ENCODE measurements at regions not wholly inside any gene's neighbourhood (a gene's known extent, or its start where the extent isn't known, plus 50 kb on each side); places are given as distances from the start of the nearest gene placed in this dataset.

GRCh38 chrX:97843200-97843811 lies 959.6 kb downstream of the RPA4 start:
- RAD21 ChIA-PET (ENCODE audit: low non-redundant PET in 1 of 2, low total read pairs in 2 of 2, uncharacterized antibody in 2 of 2, unreplicated experiment in 2 of 2): no interaction called here
- Histone ChIP-seq H3K9me3 (ENCODE audit: control insufficient read depth in 1 of 2, insufficient read depth in 1 of 2, low read depth in 1 of 2, low read length in 2 of 2) (no peaks in the 10 kb centered on the region), H3K9me2 (ENCODE audit: insufficient read depth) (no peaks in the 10 kb centered on the region), H3K9ac (ENCODE audit: low read length) (no peak overlapping the region), H3K4me3 (replicated peaks in 1 of 2; ENCODE audit: low read depth in 1 of 2, low read length in 2 of 2) (no peak overlapping the region), H3K27me3 (ENCODE audit: insufficient read depth, low read length) (no peaks in the 10 kb centered on the region), H3K27ac (ENCODE audit: low read depth, low read length) (no peak overlapping the region), H4K20me1 (ENCODE audit: insufficient read depth) (no peaks in the 10 kb centered on the region), H3K4me2 (ENCODE audit: low read length) (no peak overlapping the region), H3K79me2 (ENCODE audit: insufficient read depth, low read length) (no peaks in the 10 kb centered on the region), H3K36me3 (ENCODE audit: control insufficient read depth in 1 of 2, insufficient read depth in 2 of 2, low read length in 2 of 2) (no peaks in the 10 kb centered on the region), H2AFZ (ENCODE audit: low read depth, low read length, poor library complexity, severe bottlenecking) (no peak overlapping the region), H3K4me1 (ENCODE audit: control insufficient read depth in 1 of 2, insufficient read depth in 2 of 2, low read length in 2 of 2) (no peaks in the 10 kb centered on the region)
- POLR2A ChIA-PET: no interaction called here
- TF ChIP-seq EGR1 (IDR thresholded peaks at IDR 0.05; ENCODE audit: low read depth): no peak
- TF ChIP-seq JUND (IDR thresholded peaks at IDR 0.05): no peak
- TF ChIP-seq FOSL1 (IDR thresholded peaks at IDR 0.05; ENCODE audit: low read depth): no peak
- BruUV-seq (replicated peaks): no TSS peak
- ATAC-seq: no peak
- intact Hi-C loops (cut with micrococcal nuclease): no loop called here
- DNase-seq (ENCODE audit: low read depth, low spot score): no peak
- CTCF ChIA-PET: no interaction called here

GRCh38 chrX:97844161-97844560 lies 960.5 kb downstream of the RPA4 start:
- H4K20me1 ChIP-seq (ENCODE audit: insufficient read depth): no peaks in the 10 kb centered on the region
- H3K4me2 ChIP-seq (ENCODE audit: low read length): no peak overlapping the region
- BruUV-seq (replicated peaks): no TSS peak
- intact Hi-C loops (cut with micrococcal nuclease): no loop called here
- POLR2A ChIA-PET: no interaction called here
- no peaks in the 10 kb centered on the region for H3K9me3 ChIP-seq (ENCODE audit: control insufficient read depth in 1 of 2, insufficient read depth in 1 of 2, low read depth in 1 of 2, low read length in 2 of 2)
- RAD21 ChIA-PET (ENCODE audit: low non-redundant PET in 1 of 2, low total read pairs in 2 of 2, uncharacterized antibody in 2 of 2, unreplicated experiment in 2 of 2): no interaction called here
- H2AFZ ChIP-seq (ENCODE audit: low read depth, low read length, poor library complexity, severe bottlenecking): no peak overlapping the region
- CTCF ChIA-PET: no interaction called here
- DNase-seq (ENCODE audit: low read depth, low spot score) (no peak), ATAC-seq (no peak)
- H3K36me3 ChIP-seq (ENCODE audit: control insufficient read depth in 1 of 2, insufficient read depth in 2 of 2, low read length in 2 of 2): no peaks in the 10 kb centered on the region
- no peaks in the 10 kb centered on the region for H3K4me1 ChIP-seq (ENCODE audit: control insufficient read depth in 1 of 2, insufficient read depth in 2 of 2, low read length in 2 of 2)
- H3K4me3 ChIP-seq (replicated peaks in 1 of 2; ENCODE audit: low read depth in 1 of 2, low read length in 2 of 2): no peak overlapping the region
- no peak overlapping the region for H3K9ac ChIP-seq (ENCODE audit: low read length)
- no peaks in the 10 kb centered on the region for H3K27me3 ChIP-seq (ENCODE audit: insufficient read depth, low read length)
- no peaks in the 10 kb centered on the region for H3K9me2 ChIP-seq (ENCODE audit: insufficient read depth)
- H3K27ac ChIP-seq (ENCODE audit: low read depth, low read length): no peak overlapping the region
- TF ChIP-seq CBX3 (IDR thresholded peaks at IDR 0.05; ENCODE audit: low read depth): no peak
- no peak for TF ChIP-seq EZH2phosphoT487 (IDR thresholded peaks at IDR 0.05; ENCODE audit: borderline replicate concordance)
- TF ChIP-seq CTCF (IDR thresholded peaks at IDR 0.05 in 2 of 3, conservative IDR thresholded peaks at IDR 0.05 in 1 of 3; ENCODE audit: borderline replicate concordance in 1 of 3, insufficient read depth in 1 of 3, low read depth in 2 of 3, low read length in 2 of 3): no peak
- no peak for TF ChIP-seq JUND (IDR thresholded peaks at IDR 0.05)
- TF ChIP-seq EZH2 (IDR thresholded peaks at IDR 0.05): no peak
- no peak for TF ChIP-seq YY1 (IDR thresholded peaks at IDR 0.05; ENCODE audit: extremely low read depth, insufficient replicate concordance, low read depth, low read length)
- no peak for TF ChIP-seq MAX (IDR thresholded peaks at IDR 0.05)
- TF ChIP-seq REST (IDR thresholded peaks at IDR 0.05; ENCODE audit: low read depth): no peak
- no peak for TF ChIP-seq RAD21 (IDR thresholded peaks at IDR 0.05; ENCODE audit: low read depth)
- no peak for TF ChIP-seq SIN3A (IDR thresholded peaks at IDR 0.05; ENCODE audit: low read depth)
- no peak for TF ChIP-seq TCF7L2 (IDR thresholded peaks at IDR 0.05; ENCODE audit: borderline replicate concordance, extremely low read depth, insufficient read depth, insufficient read length)
- no peak for TF ChIP-seq POLR2AphosphoS5 (IDR thresholded peaks at IDR 0.05; ENCODE audit: low read depth, low read length)
- no peak for TF ChIP-seq ELF1 (IDR thresholded peaks at IDR 0.05; ENCODE audit: borderline replicate concordance, low read depth)
- no peaks in the 10 kb centered on the region for H3K79me2 ChIP-seq (ENCODE audit: insufficient read depth, low read length)

Measured in HCT116 (cell line).